HG03378 (cell line): ENCODE measurements at regions not wholly inside any gene's neighbourhood (a gene's known extent, or its start where the extent isn't known, plus 50 kb on each side); places are given as distances from the start of the nearest gene placed in this dataset.
"Not testable (repeated sequence)": the region's sequence is repeated elsewhere in the genome, so short reads cannot be mapped to it uniquely, and the experiment has no call there.

ENCODE experiments used
- ATAC-seq: cut with Tn5 transposase; IDR thresholded peaks from one replicate; pipeline ENCODE4 v1.9.1; 2021; ENCODE audit warnings: mild to moderate bottlenecking, moderate library complexity; ENCODE audit not compliant: unreplicated experiment

DNA sequence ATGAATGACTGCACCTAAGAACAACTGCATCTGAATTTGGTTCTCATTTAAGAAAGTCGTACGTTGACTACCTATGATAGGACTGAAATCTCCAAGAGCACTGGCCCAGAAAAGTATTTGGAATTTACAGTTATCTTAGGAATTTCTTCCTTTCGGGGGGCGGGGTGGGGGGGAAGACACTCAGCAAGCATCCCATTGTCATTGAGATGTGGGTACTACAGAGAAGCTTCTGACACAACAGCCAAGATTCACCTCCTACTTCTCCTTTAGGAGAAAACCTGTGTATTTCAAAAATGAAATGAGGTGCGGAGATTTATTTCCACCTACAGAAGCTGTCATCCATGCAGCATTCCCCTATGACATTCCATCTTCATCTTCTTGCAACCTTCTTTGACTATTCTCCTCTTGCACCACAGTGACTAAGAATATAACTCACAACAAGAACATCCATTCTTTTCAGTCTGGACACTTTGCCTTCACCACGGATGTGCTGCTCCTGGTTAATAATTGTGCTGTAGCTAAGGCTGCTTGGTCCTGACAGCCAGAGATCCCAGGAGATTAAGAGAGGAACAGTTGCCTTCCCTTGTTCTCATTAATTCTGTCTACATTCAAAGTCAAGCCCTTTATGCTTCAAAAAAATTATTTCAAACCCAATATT, 98.4 kb upstream of the FRMD4A start:
- no peak for ATAC-seq

DNA sequence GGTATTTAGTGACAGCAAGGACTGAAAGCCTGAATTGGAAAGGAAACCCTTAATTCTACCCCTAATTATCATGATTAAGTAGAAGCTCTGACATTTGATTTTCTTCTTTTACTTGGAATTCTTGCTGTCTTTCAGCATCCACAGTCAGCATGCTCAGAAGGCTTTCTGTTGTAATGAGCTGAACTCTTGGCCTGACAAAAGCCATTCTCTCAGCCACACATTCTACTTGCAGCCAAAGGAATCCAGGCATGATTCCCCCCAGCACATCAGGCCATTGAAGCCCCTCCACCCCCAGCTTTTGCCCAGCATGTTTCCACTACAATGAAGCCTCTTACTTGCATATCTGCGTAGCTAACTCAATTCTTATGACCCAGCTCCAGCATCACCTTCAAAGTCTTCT, 94.3 kb upstream of the FRMD4A start:
- no peak for ATAC-seq

DNA sequence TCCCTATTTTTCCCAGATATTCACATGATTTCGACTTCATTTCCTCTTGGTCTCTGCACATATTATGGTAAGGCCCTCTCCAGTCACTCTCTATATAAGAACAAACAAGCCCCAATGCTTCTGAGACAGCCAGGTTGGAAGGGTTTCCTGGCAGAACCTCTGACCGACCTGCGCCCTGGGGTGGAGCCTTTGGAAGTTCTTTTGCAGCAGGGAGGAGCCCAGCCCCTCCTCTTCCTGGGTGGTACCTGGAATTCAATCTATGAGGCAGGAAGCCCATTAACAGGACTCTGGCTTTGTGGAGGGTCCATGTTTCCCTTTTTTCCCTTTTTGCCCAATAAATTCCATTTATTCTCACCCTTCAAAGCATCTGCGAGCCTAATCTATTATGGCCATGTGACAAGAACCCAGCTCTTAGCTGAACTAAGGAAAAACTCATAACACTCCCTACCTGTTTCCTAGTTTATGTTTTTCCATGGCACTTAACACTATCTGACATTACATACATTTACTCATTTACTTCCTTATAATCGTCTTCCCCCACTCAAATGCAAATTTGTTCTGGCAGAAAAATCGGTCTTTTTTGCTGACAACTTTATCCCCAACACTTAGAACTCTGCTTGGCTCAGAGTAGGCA, 92.5 kb upstream of the FRMD4A start:
- ATAC-seq: no peak

DNA sequence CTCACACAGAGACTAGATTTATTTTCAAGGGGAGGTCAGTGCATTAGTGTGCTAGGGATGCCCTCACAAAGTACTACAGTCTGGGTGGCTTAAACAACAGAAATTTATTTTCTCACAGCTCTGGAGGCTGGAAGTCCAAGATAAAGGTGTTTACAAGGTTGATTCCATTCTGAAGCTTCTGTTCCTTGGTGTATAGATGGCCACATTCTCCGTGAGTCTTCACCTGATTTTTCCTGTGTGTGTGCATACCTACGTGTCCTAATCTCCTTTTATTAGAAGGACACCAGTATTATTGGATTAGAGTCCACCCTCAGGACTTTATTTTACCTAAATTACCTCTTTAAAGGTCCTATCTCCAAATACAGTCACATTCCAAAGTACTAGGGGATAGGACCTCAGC, 91.7 kb upstream of the FRMD4A start:
- ATAC-seq: no peak

DNA sequence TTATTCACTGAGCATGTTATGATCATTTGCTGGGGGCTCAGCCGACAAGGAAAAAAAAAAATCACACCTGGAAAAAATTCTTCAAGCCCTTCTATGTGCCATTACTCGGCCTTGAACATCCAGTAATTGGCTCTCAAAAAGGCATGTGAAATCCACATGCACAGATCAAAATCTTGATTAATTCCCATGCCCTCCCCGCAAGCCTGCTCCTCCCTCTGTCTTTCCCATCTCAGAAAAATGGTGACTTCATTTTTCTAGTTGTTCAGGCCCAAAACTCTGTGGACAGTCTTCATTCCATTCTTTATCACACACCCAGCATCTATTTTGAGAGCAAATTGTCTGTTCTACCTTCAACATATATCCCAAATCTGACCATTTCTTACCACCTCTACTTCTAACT, 91.2 kb upstream of the FRMD4A start:
- no peak for ATAC-seq

DNA sequence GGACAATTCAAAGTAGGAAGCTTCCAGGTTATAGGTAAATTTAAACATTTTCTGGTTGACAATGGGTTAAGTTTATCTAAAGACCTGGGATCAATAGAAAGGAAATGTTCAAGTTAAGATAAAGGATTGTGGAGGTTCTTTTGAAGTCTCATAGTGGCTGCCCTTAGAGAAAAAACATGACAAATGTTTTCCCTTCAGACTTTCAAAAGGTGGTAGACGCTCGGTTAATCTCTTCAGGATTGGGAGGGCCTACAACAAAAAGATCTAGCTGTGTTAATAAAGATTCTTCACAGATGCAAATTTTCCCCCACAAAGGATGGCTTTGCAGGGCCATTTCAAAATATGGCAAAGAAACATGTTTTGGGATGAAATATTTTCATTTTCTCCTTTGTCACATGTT, 86.6 kb upstream of the FRMD4A start:
- not testable (repeated sequence) for ATAC-seq

DNA sequence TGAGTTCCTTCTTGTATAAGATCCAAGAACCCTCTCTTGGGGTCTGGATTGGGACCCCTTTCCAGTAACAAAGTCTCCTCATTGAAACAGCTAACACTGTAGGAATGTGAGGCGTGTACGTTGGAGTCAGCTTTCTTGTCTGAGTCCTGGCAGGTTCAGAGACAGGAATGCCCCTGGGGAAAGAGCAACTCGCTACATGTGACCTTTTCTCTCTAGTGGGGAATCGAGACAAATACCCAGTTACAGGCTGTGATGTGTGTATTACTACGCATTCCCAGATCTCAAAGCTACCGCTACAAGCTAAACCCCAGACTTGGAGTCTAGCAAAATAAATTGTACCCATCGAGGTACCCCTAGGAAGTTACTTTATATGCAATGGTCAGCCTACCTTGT, 85.6 kb upstream of the FRMD4A start:
- ATAC-seq: no peak

DNA sequence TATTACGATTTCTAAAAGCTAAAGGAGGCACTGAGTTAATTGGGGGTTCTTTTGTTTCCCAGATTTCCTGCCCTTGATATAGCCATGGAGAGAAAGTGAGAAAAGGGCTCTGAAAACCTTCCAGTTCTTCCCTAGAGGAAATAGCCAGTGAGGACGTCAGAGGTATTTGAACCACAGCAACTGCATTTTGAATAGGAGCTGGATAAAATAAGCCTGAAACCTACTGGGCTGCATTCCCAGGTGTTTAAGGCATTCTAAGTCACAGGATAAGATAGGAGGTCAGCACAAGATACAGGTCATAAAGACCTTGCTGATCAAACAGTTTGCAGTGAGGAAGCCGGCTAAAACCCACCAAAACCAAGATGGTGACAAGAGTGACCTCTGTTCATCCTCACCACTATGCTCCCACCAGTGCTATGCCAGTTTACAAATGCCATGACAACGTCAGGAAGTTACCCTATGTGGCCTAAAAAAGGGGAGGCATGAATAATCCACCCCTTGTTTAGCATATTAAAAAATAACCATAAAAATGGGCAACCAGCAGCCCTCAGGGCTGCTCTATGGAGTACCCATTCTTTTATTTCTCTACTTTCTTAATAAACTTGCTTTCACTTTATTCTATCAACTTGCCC, 85.1 kb upstream of the FRMD4A start:
- ATAC-seq: no peak

DNA sequence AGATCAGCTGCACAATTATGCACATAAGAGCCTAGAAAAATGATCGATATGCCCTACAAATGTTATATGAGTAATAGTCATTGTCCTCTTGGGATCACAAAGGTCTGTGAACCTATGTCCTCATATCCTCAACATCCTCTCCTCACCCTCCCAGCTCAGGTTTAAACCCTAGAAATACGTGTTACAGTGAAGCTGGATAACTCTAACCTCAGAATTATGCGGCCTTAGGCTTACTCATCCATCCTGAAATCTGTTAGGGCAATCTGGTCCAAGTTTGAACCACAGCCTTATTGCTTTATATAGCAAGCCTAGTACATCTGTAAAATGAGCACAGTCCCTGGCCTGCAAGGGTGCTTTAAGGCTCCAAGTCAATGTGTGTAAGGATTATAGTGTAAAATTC, 84.2 kb upstream of the FRMD4A start:
- ATAC-seq: no peak

DNA sequence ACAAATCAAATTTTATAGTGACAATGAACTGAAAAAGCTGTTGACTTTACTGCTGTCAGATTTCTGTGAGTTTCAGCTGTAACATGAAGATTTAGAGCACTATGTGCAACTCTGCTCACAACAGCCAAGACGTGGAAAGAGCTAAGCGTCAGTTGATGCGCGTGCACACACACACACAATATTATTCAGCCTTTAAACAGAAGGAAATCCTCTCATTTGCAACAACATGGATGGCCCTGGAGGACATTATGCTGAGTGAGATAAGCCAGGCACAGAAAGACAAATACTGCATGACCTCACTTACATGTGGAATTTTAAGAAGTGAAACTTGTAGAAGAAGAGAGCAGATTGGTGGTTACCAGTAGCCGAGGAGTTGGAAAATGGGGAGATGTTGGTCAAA, 82.8 kb upstream of the FRMD4A start:
- ATAC-seq: no peak

DNA sequence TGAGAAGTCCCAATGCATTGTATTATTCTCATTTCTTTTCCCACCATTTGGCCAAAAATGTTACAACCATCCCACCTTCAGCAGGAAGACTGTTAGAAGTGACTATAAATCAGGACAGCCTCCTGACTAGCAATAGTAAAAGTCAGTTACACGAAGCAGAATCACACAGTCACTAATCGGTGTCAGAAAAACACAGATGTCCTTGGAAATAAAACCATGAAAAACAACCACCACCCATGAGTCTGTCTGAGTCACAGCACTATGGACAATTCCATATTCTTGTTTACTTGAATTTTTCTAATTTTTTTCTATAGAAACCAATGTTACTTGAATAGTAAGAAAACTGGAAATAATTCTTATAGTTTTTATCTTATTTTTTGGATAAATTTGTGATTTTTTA, 81.9 kb upstream of the FRMD4A start:
- ATAC-seq: no peak

DNA sequence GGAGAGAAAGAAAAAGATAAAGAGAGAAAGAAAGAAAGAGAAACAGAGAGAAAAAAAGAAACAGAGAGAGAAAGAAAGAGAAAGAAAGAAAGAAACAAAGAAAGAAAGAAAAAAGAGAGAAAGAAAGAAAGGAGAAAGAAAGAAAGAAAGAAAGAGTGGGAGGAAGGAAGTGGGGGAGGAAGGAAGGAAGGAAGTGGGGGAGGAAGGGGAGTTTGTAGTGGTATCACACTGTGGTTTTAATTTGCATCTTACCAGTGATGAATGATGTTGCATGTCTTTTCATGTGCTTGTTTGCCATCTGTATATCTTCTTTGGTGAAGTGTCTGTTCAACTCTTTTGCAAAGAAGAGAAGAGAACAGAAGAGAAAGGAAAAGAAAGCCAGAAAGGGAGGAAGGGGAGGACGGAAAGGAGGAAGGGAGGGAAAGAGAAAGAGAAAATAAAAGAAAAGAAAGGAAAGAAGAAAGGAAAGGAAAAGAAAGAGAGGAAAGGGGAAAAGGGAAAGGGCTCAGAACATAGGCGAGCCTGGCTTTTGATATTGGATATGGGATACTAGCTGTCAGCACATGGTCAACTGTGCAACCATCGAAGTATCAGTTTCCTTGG, 79.2 kb upstream of the FRMD4A start:
- no peak for ATAC-seq

DNA sequence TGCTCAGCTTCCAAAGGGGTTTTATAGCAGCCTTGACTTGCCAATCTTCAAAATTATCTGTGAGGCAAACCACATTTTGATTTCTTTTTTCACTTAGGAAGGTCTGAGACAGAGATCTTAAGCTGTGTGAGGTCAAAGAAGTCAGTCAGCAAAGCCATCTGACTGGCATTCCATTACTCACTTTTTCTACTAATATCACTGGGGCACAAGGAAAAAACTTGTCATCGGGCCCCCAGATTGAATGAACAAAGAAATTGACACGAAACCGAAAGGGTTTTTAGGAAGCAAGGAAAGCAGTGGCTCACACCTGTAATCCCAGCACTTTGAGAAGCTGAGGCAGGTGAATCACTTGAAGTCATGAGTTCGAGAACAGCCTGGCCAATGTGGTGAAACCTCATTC, 78.5 kb upstream of the FRMD4A start:
- ATAC-seq: no peak

DNA sequence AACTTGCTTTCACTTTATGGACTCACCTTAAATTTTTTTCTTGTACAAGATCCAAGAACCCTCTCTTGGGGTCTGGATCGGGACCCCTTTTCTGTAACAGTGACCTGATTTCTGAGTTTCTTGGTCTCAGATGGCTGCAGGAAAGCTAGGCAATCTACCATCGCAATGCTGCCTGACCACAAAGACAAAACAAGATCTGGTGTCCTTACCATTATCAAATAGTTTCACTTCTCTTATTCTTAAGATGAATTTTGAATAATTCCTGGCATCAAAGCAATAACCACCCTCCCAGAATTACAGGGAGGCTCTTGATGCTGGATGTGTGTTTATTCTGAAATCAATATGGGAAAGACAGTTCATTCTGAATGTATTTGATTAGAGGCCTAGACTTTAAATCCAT, 77.4 kb upstream of the FRMD4A start:
- no peak for ATAC-seq

DNA sequence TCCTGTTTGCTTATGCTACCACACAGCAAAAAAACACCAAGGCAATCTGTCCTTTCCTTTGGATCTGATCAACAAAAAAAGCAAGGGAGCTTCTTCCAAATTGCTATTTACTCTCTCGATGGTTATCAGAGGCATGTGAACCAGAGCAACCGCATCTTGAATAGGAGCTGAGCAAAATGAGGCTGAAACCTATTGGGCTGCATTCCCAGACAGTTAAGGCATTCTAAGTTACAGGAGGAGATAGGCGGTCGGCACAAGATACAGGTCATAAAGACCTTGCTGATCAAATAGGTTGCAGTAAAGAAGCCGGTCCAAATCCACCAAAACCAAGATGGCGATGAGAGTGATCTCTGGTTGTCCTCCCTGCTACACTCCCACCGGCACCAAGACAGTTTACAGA, 76.8 kb upstream of the FRMD4A start:
- no peak for ATAC-seq

DNA sequence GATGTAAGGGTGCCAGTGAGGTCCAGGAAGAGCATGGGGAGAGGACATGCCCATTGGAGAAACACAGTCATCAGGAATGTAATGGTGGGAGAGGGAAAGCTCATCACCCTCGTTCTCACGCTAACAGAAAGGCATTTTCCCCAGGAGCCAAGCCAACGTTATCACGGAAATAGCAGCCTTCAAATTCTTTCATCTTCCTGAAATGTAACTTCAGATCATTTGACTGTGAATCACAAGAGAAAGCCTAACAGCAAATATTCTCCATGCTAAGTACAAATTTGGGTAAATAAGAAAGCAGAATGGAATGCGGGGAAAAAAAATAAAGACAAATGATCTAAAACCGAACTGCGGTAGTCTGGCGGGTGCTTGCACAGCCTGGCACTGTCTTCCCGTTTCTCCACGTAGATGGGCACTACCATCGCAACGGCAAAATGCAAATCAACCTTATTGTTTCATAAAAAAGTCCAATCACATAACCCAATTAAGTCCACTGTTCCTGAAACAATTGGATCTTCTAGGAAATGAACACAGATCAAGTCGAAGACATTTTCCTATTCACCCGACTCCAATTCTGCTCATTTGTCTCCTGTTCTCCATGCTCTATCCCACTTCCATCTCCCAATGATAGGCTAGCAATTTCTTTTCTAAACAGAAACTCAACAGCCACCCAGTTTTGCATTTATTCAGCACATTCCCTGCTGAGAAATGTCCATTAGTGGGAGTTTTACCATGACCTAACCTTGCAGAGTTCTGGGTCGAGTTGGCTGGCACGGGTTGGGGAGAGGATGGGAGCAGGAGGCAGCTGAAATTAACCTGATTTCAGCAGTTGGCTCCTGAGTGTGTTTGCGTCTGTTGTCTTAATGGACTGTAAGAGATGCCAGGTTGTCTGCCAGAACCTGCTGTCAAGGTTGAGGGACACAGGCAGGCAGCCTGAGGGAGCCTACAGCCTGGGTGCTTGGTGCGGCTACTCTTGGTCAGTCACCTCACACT, 74.6 kb upstream of the FRMD4A start:
- no peak for ATAC-seq

DNA sequence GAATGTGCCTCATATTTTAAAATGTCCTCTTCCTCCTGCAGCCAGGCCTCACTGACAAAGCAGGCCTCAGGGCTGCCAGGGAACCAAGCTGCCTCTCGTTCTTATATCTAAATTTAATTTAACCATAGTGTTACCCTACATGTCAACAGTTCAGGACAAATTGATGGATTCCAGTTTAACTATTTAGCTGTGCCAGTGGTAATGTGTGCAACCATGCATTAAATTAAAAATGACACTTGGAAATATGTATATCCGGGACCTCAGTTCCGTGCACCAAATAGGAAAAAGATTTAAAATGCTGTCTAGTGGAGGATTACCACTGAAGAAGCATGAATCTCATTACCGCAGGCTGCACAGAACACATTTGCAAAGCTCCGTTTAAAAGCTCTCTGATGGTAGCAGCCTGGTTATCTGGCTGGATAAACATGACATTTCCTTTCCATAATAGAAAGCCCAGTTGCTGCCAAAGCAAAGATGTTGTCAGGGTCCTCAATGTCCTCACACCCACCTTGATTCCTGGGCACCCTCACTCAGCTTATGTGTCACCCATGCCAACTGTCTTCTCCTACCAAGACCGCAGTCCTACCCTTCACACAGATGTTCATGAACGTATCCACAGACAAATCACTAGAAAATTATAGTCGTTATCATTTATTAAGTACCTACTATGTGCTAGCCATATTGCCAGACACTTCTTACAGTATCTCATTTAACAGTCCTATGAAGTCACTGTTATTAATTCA, 73.3 kb upstream of the FRMD4A start:
- no peak for ATAC-seq

DNA sequence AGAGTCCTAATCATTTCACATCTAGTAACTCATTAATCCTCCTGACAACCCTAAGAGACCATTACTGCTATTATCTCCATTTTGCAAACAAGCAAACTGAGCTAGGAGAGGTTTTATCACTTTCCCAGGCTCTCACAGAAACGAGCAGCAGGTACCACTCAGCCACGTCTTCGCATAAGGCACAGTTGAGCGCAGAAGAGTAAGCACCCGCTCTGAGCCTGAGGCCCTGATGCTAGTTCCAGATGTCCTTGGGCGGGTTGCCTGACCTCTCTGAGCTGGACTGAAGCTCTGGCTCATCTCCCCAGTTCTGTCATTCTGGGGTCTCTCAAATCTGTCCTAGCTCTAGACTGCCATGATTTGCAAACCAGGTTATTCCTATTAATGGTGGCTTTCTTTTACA, 72.6 kb upstream of the FRMD4A start:
- ATAC-seq: no peak

DNA sequence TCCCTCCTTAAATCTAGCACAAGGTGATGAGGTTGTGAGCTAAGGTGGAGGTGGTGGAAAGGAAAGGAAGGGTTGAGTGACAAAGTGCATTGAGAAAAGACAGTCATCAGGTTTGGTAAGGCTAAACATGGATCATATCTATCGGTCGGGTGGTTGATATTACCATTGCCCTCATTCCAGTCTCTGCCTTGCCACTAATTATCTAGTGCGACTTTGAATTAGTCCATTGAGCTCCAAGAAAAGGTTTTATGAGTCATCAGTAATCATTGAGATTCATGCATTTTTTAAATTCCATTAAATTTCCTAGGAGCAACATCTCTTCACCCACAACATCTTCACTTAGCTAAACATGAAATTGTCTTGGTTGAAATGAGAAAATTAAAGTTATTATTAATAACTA, 68.9 kb upstream of the FRMD4A start:
- ATAC-seq: no peak

DNA sequence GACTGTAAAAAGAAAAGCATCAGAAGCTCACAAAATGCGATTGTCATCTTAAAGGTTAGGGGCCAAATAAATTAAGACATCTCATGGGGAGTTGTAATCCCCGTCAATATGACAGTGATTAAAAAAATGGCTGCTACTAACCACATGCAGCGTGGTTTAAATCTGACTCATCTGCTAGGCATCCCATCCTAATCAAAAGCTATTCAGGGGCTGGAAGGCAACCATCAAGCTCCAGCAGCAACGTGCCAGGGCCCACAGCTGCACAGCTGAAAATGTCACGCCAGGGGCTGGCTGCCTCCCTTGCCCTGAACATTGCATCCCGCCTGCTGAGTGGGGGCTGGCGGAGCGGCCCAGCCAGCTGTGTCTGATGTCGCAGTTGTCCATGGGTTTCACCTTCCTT, 66.3 kb upstream of the FRMD4A start:
- no peak for ATAC-seq
